Sigmoid colon (tissue), 6 donors: ENCODE measurements at regions not wholly inside any gene's neighbourhood (a gene's known extent, or its start where the extent isn't known, plus 50 kb on each side); places are given as distances from the start of the nearest gene placed in this dataset.

Source experiments
- DNase-seq: peaks from one replicate; pipeline ENCODE4 v3.0.0-alpha.2; 2019
- H3K27ac ChIP-seq, 4 donors: fragments of 200-600 bp; sonication (generic); one replicate each; pipeline ENCODE4 v1.5.1; 2016 to 2019; ENCODE audit warnings: mild to moderate bottlenecking in 1 of 4
- H3K27me3 ChIP-seq, 3 donors: fragments of 200-600 bp; sonication (generic); one replicate each; pipeline ENCODE4 v1.5.1; 2019; ENCODE audit warnings: mild to moderate bottlenecking in 1 of 3
- H3K36me3 ChIP-seq, 4 donors: fragments of 200-600 bp; sonication (generic); one replicate each; pipeline ENCODE4 v1.5.1; 2016 to 2019
- H3K4me1 ChIP-seq, 4 donors: fragments of 200-600 bp; sonication (generic); one replicate each; pipeline ENCODE4 v1.5.1; 2017 to 2019
- H3K4me3 ChIP-seq, 4 donors: fragments of 200-600 bp; sonication (generic); one replicate each; pipeline ENCODE4 v1.5.1; 2017 to 2019; ENCODE audit warnings: mild to moderate bottlenecking in 2 of 4, moderate library complexity in 1 of 4
- H3K9me3 ChIP-seq, 4 donors: fragments of 200-600 bp in 3 of 4; sonication (generic) in 3 of 4; one replicate each; pipeline versions ENCODE4 v1.5.1 to v1.6.1; 2013 to 2019
- CTCF ChIP-seq, 4 experiments: fragments of 450-650 bp in 3 of 4; fragments of 200-600 bp in 1 of 4; IDR thresholded peaks; one replicate each; pipeline ENCODE4 v1.5.1; 2016 to 2019; ENCODE audit warnings: antibody characterized with exemption in 4 of 4, mild to moderate bottlenecking in 3 of 4, moderate library complexity in 2 of 4
- EP300 ChIP-seq, 4 donors: sonication (generic); formaldehyde crosslinking; IDR thresholded peaks; one replicate each; pipeline ENCODE4 v1.6.1; 2017; ENCODE audit warnings: antibody characterized with exemption in 4 of 4
- POLR2A ChIP-seq, 2 donors: fragments of 450-650 bp; IDR thresholded peaks; one replicate each; pipeline ENCODE4 v1.6.1; 2016; ENCODE audit warnings: antibody characterized with exemption in 2 of 2, mild to moderate bottlenecking in 2 of 2, moderate library complexity in 2 of 2
- POLR2AphosphoS5 ChIP-seq, 4 donors: sonication (generic); formaldehyde crosslinking; IDR thresholded peaks; one replicate each; pipeline ENCODE4 v1.6.1; 2017; ENCODE audit warnings: antibody characterized with exemption in 4 of 4
- WGBS, 2 donors: extraction: QIAGEN DNeasy Blood & Tissue Kit; methylation state at CpG; one replicate each; pipeline ENCODE4 v1.1.7; 2013; 5-methylcytosine and 5-hydroxymethylcytosine counted together
- intact Hi-C: fragments of 100-400 bp; cut with DNase I; formaldehyde crosslinking; loops from one replicate; pipeline ENCODE4 v1.15.1; 2023
- donor health status: healthy with polysubstance abuse.
- donor health status: healthy.

GRCh38 chr3:24764236-24764915 lies 269.7 kb upstream of the THRB start:
- Histone ChIP-seq H3K4me3 (no peak overlapping the region), H3K36me3 (no peaks in the 10 kb centered on the region), H3K4me1 (no peaks in the 10 kb centered on the region), H3K9me3 (no peaks in the 10 kb centered on the region), H3K27me3 (no peaks in the 10 kb centered on the region), H3K27ac (no peak overlapping the region)
- intact Hi-C loops = loop anchor here (10.0 kb wide), 1 partner anchor 330 kb away; no protein-coding TSS in a partner anchor
- WGBS, 2 donors = 37 to 65% methylated on average over 3 of the region's 3 CpGs
- TF ChIP-seq EP300 (IDR thresholded peaks at IDR 0.05) = no peak
- TF ChIP-seq CTCF (IDR thresholded peaks at IDR 0.05) = no peak
- no peak for TF ChIP-seq POLR2AphosphoS5 (IDR thresholded peaks at IDR 0.05)
- TF ChIP-seq POLR2A (IDR thresholded peaks at IDR 0.05) = no peak
- DNase-seq = no peak

- intact Hi-C loops = loop anchor here (10.0 kb wide), 1 partner anchor 329 kb away; no protein-coding TSS in a partner anchor
- Histone ChIP-seq H3K4me3 (no peak overlapping the region), H3K4me1 (no peaks in the 10 kb centered on the region), H3K36me3 (no peaks in the 10 kb centered on the region), H3K9me3 (no peaks in the 10 kb centered on the region), H3K27me3 (no peaks in the 10 kb centered on the region), H3K27ac (no peak overlapping the region)
- DNase-seq = no peak
- TF ChIP-seq POLR2A (IDR thresholded peaks at IDR 0.05) (no peak), EP300 (IDR thresholded peaks at IDR 0.05) (no peak), POLR2AphosphoS5 (IDR thresholded peaks at IDR 0.05) (no peak), CTCF (IDR thresholded peaks at IDR 0.05) (no peak)
These were observed 270.7 kb upstream of the THRB start for GRCh38 chr3:24765399-24765798.

- Histone ChIP-seq H3K9me3 (no peaks in the 10 kb centered on the region), H3K36me3 (no peaks in the 10 kb centered on the region), H3K4me3 (no peak overlapping the region), H3K27me3 (no peaks in the 10 kb centered on the region), H3K27ac (no peak overlapping the region), H3K4me1 (peaks cover 0 to 7% (median 0%) of the 10 kb centered on the region in 4 donors)
- no peak for TF ChIP-seq POLR2AphosphoS5 (IDR thresholded peaks at IDR 0.05)
- DNase-seq = no peak
- intact Hi-C loops = loop anchor here (10.0 kb wide), 1 partner anchor 325 kb away; no protein-coding TSS in a partner anchor
These were observed 275.3 kb upstream of the THRB start for GRCh38 chr3:24769918-24770317.

- intact Hi-C loops = loop anchor here (2.0 kb wide), 1 partner anchor 821 kb away; no protein-coding TSS in a partner anchor
- H3K27me3 ChIP-seq = no peaks in the 10 kb centered on the region
- WGBS, 2 donors = 14 to 21% methylated on average over 4 of the region's 4 CpGs
- peaks cover 0 to 7% (median 0%) of the 10 kb centered on the region in 4 donors for H3K4me1 ChIP-seq
- no peak overlapping the region for H3K4me3 ChIP-seq
- TF ChIP-seq CTCF (IDR thresholded peaks at IDR 0.05) = peak; percentile 64 to 80 (median 70)
- no peak for TF ChIP-seq POLR2AphosphoS5 (IDR thresholded peaks at IDR 0.05)
- H3K36me3 ChIP-seq = no peaks in the 10 kb centered on the region
- DNase-seq = peak; percentile 73
- H3K9me3 ChIP-seq = no peaks in the 10 kb centered on the region
- H3K27ac ChIP-seq = no peak overlapping the region
These were observed 279.1 kb upstream of the THRB start for GRCh38 chr3:24773798-24774197.

- peaks cover 0 to 8% (median 2%) of the 10 kb centered on the region in 4 donors for H3K9me3 ChIP-seq
- intact Hi-C loops = no loop called here
- no peaks in the 10 kb centered on the region for H3K27me3 ChIP-seq
- no peak for DNase-seq
- TF ChIP-seq CTCF (IDR thresholded peaks at IDR 0.05) (no peak), POLR2A (IDR thresholded peaks at IDR 0.05) (no peak), EP300 (IDR thresholded peaks at IDR 0.05) (no peak), POLR2AphosphoS5 (IDR thresholded peaks at IDR 0.05) (no peak)
- WGBS, 2 donors = 59 to 75% methylated on average over 2 of the region's 2 CpGs
- no peaks in the 10 kb centered on the region for H3K36me3 ChIP-seq
- H3K4me1 ChIP-seq = no peaks in the 10 kb centered on the region
- H3K4me3 ChIP-seq = no peak overlapping the region
- no peak overlapping the region for H3K27ac ChIP-seq
These were observed 286.3 kb upstream of the THRB start for GRCh38 chr3:24780991-24781390.
